ENCODE measurements at regions not wholly inside any gene's neighbourhood (a gene's known extent, or its start where the extent isn't known, plus 50 kb on each side); places are given as distances from the start of the nearest gene placed in this dataset.

GRCh38 chr14:71363946-71364925, 457.0 kb downstream of the PCNX1 start:
- DNase-seq: no peak

- no peak for DNase-seq
Observed at GRCh38 chr14:71365361-71365760, 458.1 kb downstream of the PCNX1 start.

DNA sequence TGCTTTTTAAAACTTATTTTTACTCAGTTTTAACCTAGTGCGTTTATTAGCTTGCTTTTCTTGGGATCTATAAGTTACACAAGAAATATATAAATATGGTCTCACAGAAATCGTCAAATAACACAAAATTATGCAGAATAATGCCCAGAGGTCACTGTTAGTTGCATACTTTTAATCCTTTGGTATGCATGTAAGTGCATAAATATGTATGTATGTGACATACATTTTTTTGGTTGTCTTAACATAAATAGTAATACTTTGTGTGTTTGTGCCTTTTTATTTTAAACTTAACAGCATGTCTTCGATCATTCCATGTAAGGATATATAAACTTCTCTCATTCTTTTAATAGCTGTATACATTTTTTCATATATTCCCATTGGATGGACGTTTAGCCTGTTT, 459.6 kb downstream of the PCNX1 start:
- DNase-seq: no peak

- no peak for DNase-seq
Observed at GRCh38 chr14:71371711-71372396, 464.6 kb downstream of the PCNX1 start.

- DNase-seq: no peak
Observed at GRCh38 chr14:71372411-71372838, 465.2 kb downstream of the PCNX1 start.

DNA sequence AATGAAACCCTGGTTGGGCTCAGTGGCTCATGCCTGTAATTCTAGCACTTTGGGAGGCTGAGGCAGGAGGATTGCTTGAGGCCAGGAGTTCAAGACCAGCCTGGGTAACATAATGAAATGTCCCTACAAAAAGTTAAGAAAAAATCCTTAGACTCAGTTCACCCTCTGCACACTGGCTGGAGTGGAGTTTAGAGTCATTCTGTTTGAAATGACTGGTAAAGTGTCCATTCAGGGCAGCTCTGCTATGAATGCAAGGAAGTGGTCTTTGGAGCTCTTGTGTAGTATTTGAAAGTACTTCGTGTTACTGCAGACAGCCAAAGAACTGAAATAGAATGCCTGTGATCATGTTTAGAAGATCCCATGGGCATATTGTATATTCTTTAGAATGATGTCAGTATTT, 466.5 kb downstream of the PCNX1 start:
- DNase-seq: no peak

GRCh38 chr14:71374989-71375388, 467.7 kb downstream of the PCNX1 start:
- no peak for DNase-seq

GRCh38 chr14:71377099-71377498, 469.8 kb downstream of the PCNX1 start:
- no peak for DNase-seq

- no peak for DNase-seq
Observed at GRCh38 chr14:71380271-71380670, 473.0 kb downstream of the PCNX1 start.

GRCh38 chr14:71381814-71382213, 474.6 kb downstream of the PCNX1 start:
- DNase-seq: no peak

DNA sequence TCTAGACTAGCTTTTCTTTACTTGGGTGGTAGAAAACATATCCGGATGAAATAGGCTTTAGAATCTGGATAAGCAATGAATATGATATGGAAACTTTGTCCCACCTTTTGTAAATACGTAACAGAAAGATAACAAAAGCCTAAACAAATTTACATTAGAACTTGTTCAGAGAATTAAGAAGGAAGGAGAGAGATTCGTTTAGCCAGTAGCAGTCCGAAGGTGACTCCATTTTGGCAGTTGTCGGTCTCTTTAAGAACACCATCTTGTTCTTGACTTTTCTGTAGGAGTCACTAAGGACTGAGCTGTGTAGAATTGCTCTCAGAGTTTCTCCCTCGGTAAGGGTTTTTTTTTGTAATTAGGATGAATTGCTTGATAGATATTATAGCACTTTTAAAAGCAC, 475.1 kb downstream of the PCNX1 start:
- DNase-seq: no peak

- no peak for DNase-seq
Observed at GRCh38 chr14:71383510-71383909, 476.3 kb downstream of the PCNX1 start.

DNA sequence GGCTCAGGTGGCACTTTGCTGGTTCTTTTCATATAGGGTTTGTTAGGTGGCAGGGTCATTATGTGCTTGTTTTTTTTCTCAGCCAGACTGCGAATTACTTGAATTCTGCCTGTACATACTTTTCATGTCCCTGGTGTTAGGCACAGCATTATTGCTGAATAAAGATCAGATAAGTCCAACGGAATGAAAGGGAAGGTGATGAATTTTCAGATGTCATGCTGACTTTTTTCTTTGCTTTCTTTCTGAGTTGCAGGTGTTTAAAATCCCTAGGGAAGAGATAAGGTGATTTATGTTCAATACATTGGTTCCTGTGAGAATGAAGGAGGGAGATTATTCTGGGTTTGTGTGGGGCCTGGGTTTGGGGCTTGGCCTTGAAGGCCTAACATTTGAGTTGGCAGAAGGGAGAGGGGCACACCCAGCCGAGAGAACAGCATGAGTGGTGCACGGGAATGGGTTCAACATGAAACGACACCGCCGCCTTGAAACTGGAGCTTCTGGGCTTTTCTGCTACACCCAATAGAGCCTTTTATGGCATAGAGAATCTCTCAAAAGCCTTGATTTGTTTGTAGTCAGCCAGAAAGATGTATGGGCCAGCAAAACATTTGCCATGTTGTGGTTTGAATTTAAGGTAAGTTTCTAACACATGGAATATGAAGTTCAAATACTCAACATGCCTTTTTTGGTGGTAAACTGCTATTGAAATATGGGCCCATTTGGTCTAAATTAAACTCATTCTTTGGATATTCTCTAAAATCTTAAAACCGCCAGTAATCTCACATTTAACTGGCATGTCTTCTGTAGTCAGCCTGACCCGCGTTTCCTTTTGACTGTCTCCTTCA, 477.0 kb downstream of the PCNX1 start:
- no peak for DNase-seq

DNA sequence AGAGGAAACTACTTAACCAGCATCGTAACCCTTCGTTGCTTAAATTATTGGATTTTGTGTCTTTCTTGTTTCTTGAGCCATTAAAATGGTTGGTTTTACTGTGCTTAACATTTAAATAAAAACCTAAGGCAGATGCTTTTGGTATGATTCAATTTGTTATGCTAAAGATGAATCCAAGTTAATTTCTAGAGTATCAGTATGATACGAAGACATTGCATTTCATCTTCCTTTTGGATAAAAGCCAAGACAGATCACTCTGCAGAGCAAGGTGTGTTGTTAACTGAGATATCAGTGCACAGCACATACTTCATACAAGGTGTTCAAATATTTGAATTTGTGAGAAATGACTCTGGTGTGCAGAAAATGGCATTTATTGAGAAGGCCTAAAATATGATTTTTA, 480.5 kb downstream of the PCNX1 start:
- no peak for DNase-seq

DNA sequence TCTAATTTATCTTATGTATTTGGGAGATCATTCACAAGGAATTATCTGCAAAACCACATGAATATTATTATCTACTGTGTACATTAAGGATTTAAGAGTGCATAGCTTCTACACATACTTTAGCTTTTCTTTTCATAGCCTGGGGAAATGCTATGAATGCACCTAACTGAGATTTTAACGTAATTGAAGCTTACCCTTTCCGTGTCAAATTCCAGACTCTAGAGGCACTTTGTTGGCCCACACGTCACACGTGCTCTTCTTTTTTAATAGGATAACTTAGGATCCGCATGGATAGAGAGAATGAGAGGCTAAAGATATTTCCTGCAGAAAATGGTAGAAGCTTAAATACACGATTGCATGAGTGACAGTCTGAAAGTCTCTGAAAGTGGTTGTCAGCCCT, 481.1 kb downstream of the PCNX1 start:
- DNase-seq: no peak

GRCh38 chr14:71388862-71389261, 481.6 kb downstream of the PCNX1 start:
- DNase-seq: no peak

DNA sequence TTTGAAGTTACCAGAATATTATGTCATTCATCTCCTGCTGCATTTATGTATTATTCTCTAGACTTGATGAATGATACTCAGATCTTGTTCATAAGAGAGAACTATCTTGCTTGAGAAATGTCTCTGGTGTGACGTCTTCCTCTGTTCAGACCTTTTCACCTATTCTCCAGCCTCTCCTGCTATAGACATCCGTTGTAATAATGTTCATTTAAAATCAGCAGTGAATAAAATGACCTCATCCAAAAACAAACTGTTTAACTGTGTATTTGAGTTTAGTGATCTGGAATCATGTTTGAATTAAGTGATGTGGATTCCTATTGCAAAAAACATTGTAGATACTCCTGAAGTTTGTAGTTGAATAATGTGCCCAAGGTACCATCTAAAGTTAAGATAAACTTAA, 487.1 kb downstream of the PCNX1 start:
- DNase-seq: no peak

- DNase-seq: no peak
Observed at GRCh38 chr14:71395151-71395604, 487.9 kb downstream of the PCNX1 start.

GRCh38 chr14:71395636-71396035, 488.4 kb downstream of the PCNX1 start:
- DNase-seq: no peak

- no peak for DNase-seq
Observed at GRCh38 chr14:71396050-71396677, 488.9 kb downstream of the PCNX1 start.

- no peak for DNase-seq
Observed at GRCh38 chr14:71397371-71397770, 490.1 kb downstream of the PCNX1 start.

GRCh38 chr14:71398450-71398849, 491.2 kb downstream of the PCNX1 start:
- DNase-seq: no peak

DNA sequence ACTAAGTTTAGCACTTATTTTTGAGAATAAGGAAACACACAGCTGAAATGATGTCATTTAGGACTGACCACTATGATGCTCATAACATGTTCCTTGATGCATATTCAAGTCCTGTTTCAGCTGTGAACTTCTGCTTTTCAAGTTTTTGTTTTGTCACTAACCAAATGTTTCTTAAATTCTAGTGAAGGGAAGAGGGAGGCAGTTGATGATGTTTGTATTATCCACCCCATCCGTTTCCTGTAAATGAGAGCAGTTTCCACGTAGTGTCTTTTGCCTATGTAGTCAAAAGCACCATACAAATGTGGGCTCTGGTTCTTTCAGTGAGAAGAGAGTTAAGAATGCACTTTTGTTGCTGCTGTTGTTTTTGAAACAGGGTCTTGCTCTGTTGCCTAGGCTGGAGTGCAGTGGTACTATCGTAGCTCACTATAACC, 491.8 kb downstream of the PCNX1 start:
- DNase-seq: no peak

Data from NCI-H1417 treated with DMSO at 0.1 percent for 48 hours (cell line).